DOHH2 (cell line): ENCODE measurements at regions not wholly inside any gene's neighbourhood (a gene's known extent, or its start where the extent isn't known, plus 50 kb on each side); places are given as distances from the start of the nearest gene placed in this dataset.

Experiments
- EZH2phosphoT487 ChIP-seq: fragments of 200-600 bp; sonication (generic); IDR thresholded peaks from 2 replicates; pipeline ENCODE4 v1.6.1; 2017; ENCODE audit warnings: borderline replicate concordance, mild to moderate bottlenecking, antibody characterized with exemption, low read length, moderate library complexity, mixed read lengths
- TF ChIP-seq, protein P1 (sequence below): fragments of 200-600 bp; sonication (generic); IDR thresholded peaks from one replicate; pipeline ENCODE4 v1.5.1; 2014; ENCODE audit warnings: antibody characterized with exemption, mild to moderate bottlenecking, low read depth, low read length; ENCODE audit not compliant: poor library complexity, severe bottlenecking

- TF ChIP-seq, protein P1, sequence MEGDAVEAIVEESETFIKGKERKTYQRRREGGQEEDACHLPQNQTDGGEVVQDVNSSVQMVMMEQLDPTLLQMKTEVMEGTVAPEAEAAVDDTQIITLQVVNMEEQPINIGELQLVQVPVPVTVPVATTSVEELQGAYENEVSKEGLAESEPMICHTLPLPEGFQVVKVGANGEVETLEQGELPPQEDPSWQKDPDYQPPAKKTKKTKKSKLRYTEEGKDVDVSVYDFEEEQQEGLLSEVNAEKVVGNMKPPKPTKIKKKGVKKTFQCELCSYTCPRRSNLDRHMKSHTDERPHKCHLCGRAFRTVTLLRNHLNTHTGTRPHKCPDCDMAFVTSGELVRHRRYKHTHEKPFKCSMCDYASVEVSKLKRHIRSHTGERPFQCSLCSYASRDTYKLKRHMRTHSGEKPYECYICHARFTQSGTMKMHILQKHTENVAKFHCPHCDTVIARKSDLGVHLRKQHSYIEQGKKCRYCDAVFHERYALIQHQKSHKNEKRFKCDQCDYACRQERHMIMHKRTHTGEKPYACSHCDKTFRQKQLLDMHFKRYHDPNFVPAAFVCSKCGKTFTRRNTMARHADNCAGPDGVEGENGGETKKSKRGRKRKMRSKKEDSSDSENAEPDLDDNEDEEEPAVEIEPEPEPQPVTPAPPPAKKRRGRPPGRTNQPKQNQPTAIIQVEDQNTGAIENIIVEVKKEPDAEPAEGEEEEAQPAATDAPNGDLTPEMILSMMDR, result peak; percentile 45
- no peak for TF ChIP-seq EZH2phosphoT487
These were observed 187.5 kb upstream of the ADO start for GRCh38 chr10:62616885-62617590.
